GM19395 (cell line): ENCODE measurements at regions not wholly inside any gene's neighbourhood (a gene's known extent, or its start where the extent isn't known, plus 50 kb on each side); places are given as distances from the start of the nearest gene placed in this dataset.
"Not testable (repeated sequence)": the region's sequence is repeated elsewhere in the genome, so short reads cannot be mapped to it uniquely, and the experiment has no call there.

Experiments used
- ATAC-seq: cut with Tn5 transposase; IDR thresholded peaks from one replicate; pipeline ENCODE4 v1.9.1; 2021; ENCODE audit warnings: mild to moderate bottlenecking, moderate library complexity; ENCODE audit not compliant: unreplicated experiment

GRCh38 chr7:34207810-34208209 is 302.5 kb downstream of the BMPER start:
- no peak for ATAC-seq

GRCh38 chr7:34208878-34209621 is 303.7 kb downstream of the BMPER start:
- ATAC-seq = no peak

GRCh38 chr7:34211018-34211417 is 305.7 kb downstream of the BMPER start:
- ATAC-seq = no peak

GRCh38 chr7:34217972-34218371 is 312.6 kb downstream of the BMPER start:
- ATAC-seq = no peak

- ATAC-seq = no peak
These were observed 313.9 kb downstream of the BMPER start for GRCh38 chr7:34219153-34219718.

GRCh38 chr7:34220506-34221185 is 315.3 kb downstream of the BMPER start:
- ATAC-seq = no peak

GRCh38 chr7:34222316-34222715 is 317.0 kb downstream of the BMPER start:
- no peak for ATAC-seq

GRCh38 chr7:34222722-34223121 is 317.4 kb downstream of the BMPER start:
- ATAC-seq = no peak

GRCh38 chr7:34224281-34224680 is 318.9 kb downstream of the BMPER start:
- no peak for ATAC-seq

- no peak for ATAC-seq
These were observed 319.9 kb downstream of the BMPER start for GRCh38 chr7:34225193-34225592.

GRCh38 chr7:34227525-34227924 is 322.2 kb downstream of the BMPER start:
- ATAC-seq = no peak

- ATAC-seq = not testable (repeated sequence)
These were observed 329.8 kb downstream of the BMPER start for GRCh38 chr7:34235101-34235500.

- ATAC-seq = no peak
These were observed 330.7 kb downstream of the BMPER start for GRCh38 chr7:34236057-34236456.

- no peak for ATAC-seq
These were observed 331.6 kb downstream of the BMPER start for GRCh38 chr7:34236839-34237492.

- ATAC-seq = no peak
These were observed 332.1 kb downstream of the BMPER start for GRCh38 chr7:34237493-34237849.

- no peak for ATAC-seq
These were observed 335.1 kb downstream of the BMPER start for GRCh38 chr7:34240417-34240816.

GRCh38 chr7:34242391-34242790 is 337.1 kb downstream of the BMPER start:
- ATAC-seq = no peak

- no peak for ATAC-seq
These were observed 339.9 kb downstream of the BMPER start for GRCh38 chr7:34245246-34245645.

GRCh38 chr7:34247468-34247867 is 342.1 kb downstream of the BMPER start:
- no peak for ATAC-seq

GRCh38 chr7:34249192-34249591 is 343.9 kb downstream of the BMPER start:
- no peak for ATAC-seq

GRCh38 chr7:34260279-34260678 is 354.9 kb downstream of the BMPER start:
- no peak for ATAC-seq

GRCh38 chr7:34263168-34263567 is 357.8 kb downstream of the BMPER start:
- no peak for ATAC-seq
